H9 (cell line): ENCODE measurements at regions not wholly inside any gene's neighbourhood (a gene's known extent, or its start where the extent isn't known, plus 50 kb on each side); places are given as distances from the start of the nearest gene placed in this dataset.

Experiments
- DNase-seq: peaks from one replicate; pipeline ENCODE4 v3.0.0-alpha.2; 2017
- H2AFZ ChIP-seq: one replicate; pipeline ENCODE4 v1.6.1; 2013; ENCODE audit warnings: mild to moderate bottlenecking, low read length, control low read depth, moderate library complexity
- H2AK5ac ChIP-seq: 2 replicates; pipeline ENCODE4 v1.6.1; 2013; ENCODE audit warnings: low read length, control low read depth, mixed read lengths; ENCODE audit not compliant: insufficient read length
- H2BK120ac ChIP-seq: one replicate; pipeline ENCODE4 v1.6.1; 2013; ENCODE audit warnings: low read depth, mild to moderate bottlenecking, low read length, control low read depth, inconsistent platforms; ENCODE audit not compliant: poor library complexity, severe bottlenecking
- H2BK12ac ChIP-seq: 2 replicates; pipeline ENCODE4 v1.6.1; 2013; ENCODE audit warnings: low read length, control low read depth, mixed read lengths, low read depth; ENCODE audit not compliant: insufficient read length
- H2BK15ac ChIP-seq: 2 replicates; pipeline ENCODE4 v1.6.1; 2013; ENCODE audit warnings: low read depth, low read length, control low read depth
- H2BK20ac ChIP-seq: one replicate; pipeline ENCODE4 v1.6.1; 2013; ENCODE audit warnings: low read depth, mild to moderate bottlenecking, low read length, control low read depth, inconsistent platforms; ENCODE audit not compliant: poor library complexity, severe bottlenecking
- H2BK5ac ChIP-seq: 2 replicates; pipeline ENCODE4 v1.6.1; 2013; ENCODE audit warnings: low read length, control low read depth, mixed read lengths; ENCODE audit not compliant: insufficient read length
- H3K14ac ChIP-seq: 2 replicates; pipeline ENCODE4 v1.6.1; 2013; ENCODE audit warnings: low read length, control low read depth; ENCODE audit not compliant: insufficient read depth
- H3K18ac ChIP-seq: 2 replicates; pipeline ENCODE4 v1.6.1; 2013; ENCODE audit warnings: low read depth, mild to moderate bottlenecking, mixed read lengths, low read length, control low read depth; ENCODE audit not compliant: insufficient read length
- H3K23ac ChIP-seq: 2 replicates; pipeline ENCODE4 v1.6.1; 2013; ENCODE audit warnings: low read length, control low read depth, mixed read lengths, low read depth; ENCODE audit not compliant: insufficient read length
- H3K23me2 ChIP-seq: 2 replicates; pipeline ENCODE4 v1.6.1; 2013; ENCODE audit warnings: low read depth, mild to moderate bottlenecking, mixed read lengths, low read length, control low read depth; ENCODE audit not compliant: insufficient read length, poor library complexity, severe bottlenecking
- H3K27ac ChIP-seq: 2 replicates; pipeline ENCODE4 v1.5.1; 2013; ENCODE audit warnings: low read length, control low read depth, mixed read lengths, low read depth; ENCODE audit not compliant: insufficient read length
- H3K27me3 ChIP-seq: 2 replicates; pipeline ENCODE4 v1.6.1; 2013; ENCODE audit warnings: low read length, control low read depth, inconsistent platforms; ENCODE audit not compliant: insufficient read depth
- H3K4ac ChIP-seq: 2 replicates; pipeline ENCODE4 v1.6.1; 2013; ENCODE audit warnings: low read depth, mild to moderate bottlenecking, control low read depth, inconsistent platforms, low read length, moderate library complexity
- H3K4me1 ChIP-seq: 2 replicates; pipeline ENCODE4 v1.6.1; 2013; ENCODE audit warnings: low read length, control low read depth, inconsistent platforms; ENCODE audit not compliant: insufficient read depth
- H3K4me2 ChIP-seq: 2 replicates; pipeline ENCODE4 v1.6.1; 2013; ENCODE audit warnings: low read length, control low read depth, mixed read lengths; ENCODE audit not compliant: insufficient read length, insufficient read depth
- H3K56ac ChIP-seq: 2 replicates; pipeline ENCODE4 v1.6.1; 2013; ENCODE audit warnings: low read depth, mild to moderate bottlenecking, mixed read lengths, low read length, control low read depth; ENCODE audit not compliant: insufficient read length
- H3K79me1 ChIP-seq: 2 replicates; pipeline ENCODE4 v1.6.1; 2013; ENCODE audit warnings: low read depth, mild to moderate bottlenecking, moderate library complexity, low read length, control low read depth, inconsistent platforms; ENCODE audit not compliant: insufficient read depth, poor library complexity, severe bottlenecking
- H3K79me2 ChIP-seq: 2 replicates; pipeline ENCODE4 v1.6.1; 2013; ENCODE audit warnings: low read length, control low read depth, inconsistent platforms; ENCODE audit not compliant: insufficient read depth
- H3K9ac ChIP-seq: 2 replicates; pipeline ENCODE4 v1.6.1; 2013; ENCODE audit warnings: low read length, control low read depth, mixed read lengths; ENCODE audit not compliant: insufficient read length; ENCODE audit errors: extremely low read depth
- H3K9me3 ChIP-seq: one replicate; pipeline ENCODE4 v1.6.1; 2013; ENCODE audit warnings: low read depth, low read length, inconsistent platforms; ENCODE audit not compliant: control insufficient read depth
- H3T11ph ChIP-seq: one replicate; pipeline ENCODE4 v1.6.1; 2013; ENCODE audit warnings: mild to moderate bottlenecking, low read length, control low read depth, inconsistent platforms
- H4K20me1 ChIP-seq: one replicate; pipeline ENCODE4 v1.6.1; 2013; ENCODE audit not compliant: control insufficient read depth, insufficient read length, insufficient read depth
- H4K5ac ChIP-seq: 2 replicates; pipeline ENCODE4 v1.6.1; 2013; ENCODE audit warnings: low read depth, mild to moderate bottlenecking, mixed read lengths, low read length, control low read depth; ENCODE audit not compliant: insufficient read length
- H4K8ac ChIP-seq: replicated peaks from 2 replicates; pipeline ENCODE4 v1.6.1; 2013; ENCODE audit warnings: low read length, control low read depth, mixed read lengths, low read depth; ENCODE audit not compliant: insufficient read length
- H4K91ac ChIP-seq: 2 replicates; pipeline ENCODE4 v1.6.1; 2013; ENCODE audit warnings: low read depth, mild to moderate bottlenecking, moderate library complexity, mixed read lengths, low read length, control low read depth; ENCODE audit not compliant: insufficient read length
- H3K27ac Mint-ChIP-seq, 3 experiments: 2 replicates in 2 of 3; 3 replicates in 1 of 3; pipeline ENCODE4 v1.8.0; 2020 to 2021; ENCODE audit warnings: mixed read lengths in 3 of 3, mild to moderate bottlenecking in 1 of 3, moderate library complexity in 1 of 3
- H3K27me3 Mint-ChIP-seq: 2 replicates; pipeline ENCODE4 v1.8.0; 2021; ENCODE audit warnings: low read depth, mild to moderate bottlenecking, moderate library complexity, mixed read lengths
- H3K36me3 Mint-ChIP-seq, 3 experiments: 2 replicates in 2 of 3; 3 replicates in 1 of 3; pipeline ENCODE4 v1.8.0; 2020 to 2021; ENCODE audit warnings: low read depth in 3 of 3, mixed read lengths in 3 of 3; ENCODE audit not compliant: insufficient read depth in 1 of 3
- H3K4me1 Mint-ChIP-seq, 2 experiments: 2 replicates each; pipeline ENCODE4 v1.8.0; 2020; ENCODE audit warnings: mixed read lengths in 2 of 2
- H3K4me3 Mint-ChIP-seq, 2 experiments: 2 replicates in 1 of 2; 3 replicates in 1 of 2; pipeline ENCODE4 v1.8.0; 2020 to 2021; ENCODE audit warnings: mild to moderate bottlenecking in 2 of 2, mixed read lengths in 2 of 2, moderate library complexity in 1 of 2
- H3K9me3 Mint-ChIP-seq, 2 experiments: 2 replicates in 1 of 2; 3 replicates in 1 of 2; pipeline ENCODE4 v1.8.0; 2020; ENCODE audit warnings: mild to moderate bottlenecking in 2 of 2, mixed read lengths in 2 of 2, moderate library complexity in 1 of 2
- CTCF ChIP-seq: fragments of 200-600 bp; sonication (generic); conservative IDR thresholded peaks from 3 replicates; pipeline ENCODE4 v1.8.0; 2021; ENCODE audit warnings: antibody characterized with exemption, mild to moderate bottlenecking
- WGBS: extraction: QIAGEN DNeasy Blood & Tissue Kit; methylation state at CpG from one replicate; pipeline ENCODE4 v1.1.7; 2013; ENCODE audit warnings: missing lambda C conversion rate, low lambda C conversion rate, mixed read lengths; ENCODE audit not compliant: insufficient read length; ENCODE audit errors: extremely low coverage; 5-methylcytosine and 5-hydroxymethylcytosine counted together

GRCh38 chr12:103050273-103050672 lies 92.8 kb downstream of the ASCL1 start:
- Histone ChIP-seq H3K23ac (no peak overlapping the region), H3K18ac (no peak overlapping the region), H3T11ph (no peak overlapping the region), H4K5ac (no peak overlapping the region), H2AK5ac (no peak overlapping the region), H3K4ac (no peak overlapping the region), H3K27ac (no peak overlapping the region), H4K20me1 (no peaks in the 10 kb centered on the region), H3K9ac (no peak overlapping the region), H4K8ac (no peak overlapping the region), H3K79me2 (no peaks in the 10 kb centered on the region), H2AFZ (no peak overlapping the region), H3K14ac (no peak overlapping the region), H3K27me3 (no peaks in the 10 kb centered on the region), H3K4me1 (no peaks in the 10 kb centered on the region; the same call in 1 of the 2 replicates), H4K91ac (no peak overlapping the region), H3K56ac (no peak overlapping the region), H2BK5ac (no peak overlapping the region), H2BK12ac (no peak overlapping the region), H3K79me1 (no peaks in the 10 kb centered on the region), H2BK15ac (no peak overlapping the region), H3K23me2 (no peaks in the 10 kb centered on the region), H3K4me2 (no peak overlapping the region), H3K9me3 (no peaks in the 10 kb centered on the region), H2BK120ac (no peak overlapping the region), H2BK20ac (no peak overlapping the region)
- Mint-ChIP-seq H3K4me3 (no peak overlapping the region), H3K4me1 (peaks cover 0 to 4% of the 10 kb centered on the region in 2 experiments; a peak in 1 of 4 replicates), H3K36me3 (no peaks in the 10 kb centered on the region; a peak in 1 of 7 replicates), H3K27me3 (no peaks in the 10 kb centered on the region; the same call in 1 of the 2 replicates), H3K9me3 (no peaks in the 10 kb centered on the region; a peak in 1 of 5 replicates), H3K27ac (no peak overlapping the region)
- WGBS, result no CpG with 5 or more reads among the region's 4 CpGs
- no peak for DNase-seq
- TF ChIP-seq CTCF, result no peak
